ENCODE measurements at regions not wholly inside any gene's neighbourhood (a gene's known extent, or its start where the extent isn't known, plus 50 kb on each side); places are given as distances from the start of the nearest gene placed in this dataset.

DNA sequence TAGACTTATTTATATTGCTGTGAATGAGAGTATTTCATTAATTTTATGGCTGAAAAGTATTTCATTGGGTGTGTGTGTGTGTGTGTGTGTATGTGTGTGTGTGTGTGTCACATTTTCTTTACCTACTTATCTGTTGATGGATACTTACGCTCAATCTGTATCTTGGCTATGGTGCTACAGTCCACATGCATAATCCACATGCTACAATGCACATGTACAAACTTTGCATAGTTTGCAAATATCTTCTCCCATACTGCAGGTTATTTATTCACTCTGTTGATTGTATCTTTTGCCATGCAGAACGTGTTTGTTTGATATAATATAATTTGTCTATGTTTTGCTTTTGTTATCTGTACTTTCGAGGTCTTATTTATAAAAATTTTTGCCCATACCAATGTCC is 167.8 kb downstream of the RAB28 start:
- TF ChIP-seq, protein P1, sequence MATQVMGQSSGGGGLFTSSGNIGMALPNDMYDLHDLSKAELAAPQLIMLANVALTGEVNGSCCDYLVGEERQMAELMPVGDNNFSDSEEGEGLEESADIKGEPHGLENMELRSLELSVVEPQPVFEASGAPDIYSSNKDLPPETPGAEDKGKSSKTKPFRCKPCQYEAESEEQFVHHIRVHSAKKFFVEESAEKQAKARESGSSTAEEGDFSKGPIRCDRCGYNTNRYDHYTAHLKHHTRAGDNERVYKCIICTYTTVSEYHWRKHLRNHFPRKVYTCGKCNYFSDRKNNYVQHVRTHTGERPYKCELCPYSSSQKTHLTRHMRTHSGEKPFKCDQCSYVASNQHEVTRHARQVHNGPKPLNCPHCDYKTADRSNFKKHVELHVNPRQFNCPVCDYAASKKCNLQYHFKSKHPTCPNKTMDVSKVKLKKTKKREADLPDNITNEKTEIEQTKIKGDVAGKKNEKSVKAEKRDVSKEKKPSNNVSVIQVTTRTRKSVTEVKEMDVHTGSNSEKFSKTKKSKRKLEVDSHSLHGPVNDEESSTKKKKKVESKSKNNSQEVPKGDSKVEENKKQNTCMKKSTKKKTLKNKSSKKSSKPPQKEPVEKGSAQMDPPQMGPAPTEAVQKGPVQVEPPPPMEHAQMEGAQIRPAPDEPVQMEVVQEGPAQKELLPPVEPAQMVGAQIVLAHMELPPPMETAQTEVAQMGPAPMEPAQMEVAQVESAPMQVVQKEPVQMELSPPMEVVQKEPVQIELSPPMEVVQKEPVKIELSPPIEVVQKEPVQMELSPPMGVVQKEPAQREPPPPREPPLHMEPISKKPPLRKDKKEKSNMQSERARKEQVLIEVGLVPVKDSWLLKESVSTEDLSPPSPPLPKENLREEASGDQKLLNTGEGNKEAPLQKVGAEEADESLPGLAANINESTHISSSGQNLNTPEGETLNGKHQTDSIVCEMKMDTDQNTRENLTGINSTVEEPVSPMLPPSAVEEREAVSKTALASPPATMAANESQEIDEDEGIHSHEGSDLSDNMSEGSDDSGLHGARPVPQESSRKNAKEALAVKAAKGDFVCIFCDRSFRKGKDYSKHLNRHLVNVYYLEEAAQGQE (IDR thresholded peaks at IDR 0.05; ENCODE audit: insufficient read depth in 1 of 2, low read depth in 2 of 2, low read length in 2 of 2), result no peak
- TF ChIP-seq SIN3A (IDR thresholded peaks at IDR 0.05; ENCODE audit: borderline replicate concordance, insufficient read depth, low read length) (no peak), FOXP2 (optimal IDR thresholded peaks at IDR 0.05; ENCODE audit: borderline replicate concordance, extremely low read depth, extremely low read length, insufficient read depth) (no peak), POLR2AphosphoS5 (IDR thresholded peaks at IDR 0.05; ENCODE audit: low read depth, low read length) (no peak), TAF1 (IDR thresholded peaks at IDR 0.05; ENCODE audit: borderline replicate concordance, insufficient read depth, low read length) (no peak)

DNA sequence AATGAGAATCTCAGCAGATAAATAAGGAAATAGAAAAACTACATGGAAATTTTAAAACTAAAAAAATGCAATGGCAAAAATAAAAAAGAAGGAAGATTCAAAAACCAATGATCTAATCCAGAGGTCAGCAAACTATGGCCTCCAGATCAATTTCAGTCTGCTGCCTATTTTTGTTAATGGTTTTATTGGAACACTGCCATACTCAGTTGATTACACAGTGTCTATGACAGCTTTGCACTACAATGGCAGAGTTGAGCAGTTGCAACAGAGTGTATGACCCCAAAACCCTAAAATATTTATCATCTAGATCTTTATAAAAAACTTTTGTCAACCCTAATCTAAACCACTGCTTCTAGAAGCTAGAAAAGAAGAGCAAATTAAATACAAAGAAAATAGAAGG is 170.3 kb downstream of the RAB28 start:
- TF ChIP-seq POLR2AphosphoS5 (IDR thresholded peaks at IDR 0.05; ENCODE audit: low read depth, low read length), result no peak
- TF ChIP-seq, protein P1 (IDR thresholded peaks at IDR 0.05; ENCODE audit: insufficient read depth in 1 of 2, low read depth in 2 of 2, low read length in 2 of 2), result no peak
- TF ChIP-seq TAF1 (IDR thresholded peaks at IDR 0.05; ENCODE audit: borderline replicate concordance, insufficient read depth, low read length), result no peak
- no peak for TF ChIP-seq SIN3A (IDR thresholded peaks at IDR 0.05; ENCODE audit: borderline replicate concordance, insufficient read depth, low read length)
- no peak for TF ChIP-seq FOXP2 (optimal IDR thresholded peaks at IDR 0.05; ENCODE audit: borderline replicate concordance, extremely low read depth, extremely low read length, insufficient read depth)

DNA sequence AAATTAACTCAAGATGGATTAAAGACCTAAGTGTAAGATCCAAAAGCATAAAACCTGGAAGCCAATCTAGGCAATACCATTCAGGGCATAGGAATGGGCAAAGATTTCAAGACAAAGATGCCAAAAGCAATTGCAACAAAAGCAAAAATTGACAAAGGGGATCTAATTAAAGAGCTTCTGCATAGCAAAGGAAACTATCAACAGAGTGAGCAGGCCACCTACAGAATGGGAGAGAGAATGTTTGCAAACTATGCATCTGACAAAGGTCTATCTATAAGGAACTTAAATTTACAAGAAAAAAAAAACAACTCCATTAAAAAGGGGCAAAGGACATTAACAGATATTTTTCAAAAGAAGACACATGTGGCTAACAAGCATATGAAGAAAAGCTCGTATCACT is 171.9 kb downstream of the RAB28 start:
- TF ChIP-seq POLR2AphosphoS5 (IDR thresholded peaks at IDR 0.05; ENCODE audit: low read depth, low read length), result no peak
- TF ChIP-seq SIN3A (IDR thresholded peaks at IDR 0.05; ENCODE audit: borderline replicate concordance, insufficient read depth, low read length), result no peak
- no peak for TF ChIP-seq TAF1 (IDR thresholded peaks at IDR 0.05; ENCODE audit: borderline replicate concordance, insufficient read depth, low read length)
- TF ChIP-seq, protein P1 (IDR thresholded peaks at IDR 0.05; ENCODE audit: insufficient read depth in 1 of 2, low read depth in 2 of 2, low read length in 2 of 2), result no peak

DNA sequence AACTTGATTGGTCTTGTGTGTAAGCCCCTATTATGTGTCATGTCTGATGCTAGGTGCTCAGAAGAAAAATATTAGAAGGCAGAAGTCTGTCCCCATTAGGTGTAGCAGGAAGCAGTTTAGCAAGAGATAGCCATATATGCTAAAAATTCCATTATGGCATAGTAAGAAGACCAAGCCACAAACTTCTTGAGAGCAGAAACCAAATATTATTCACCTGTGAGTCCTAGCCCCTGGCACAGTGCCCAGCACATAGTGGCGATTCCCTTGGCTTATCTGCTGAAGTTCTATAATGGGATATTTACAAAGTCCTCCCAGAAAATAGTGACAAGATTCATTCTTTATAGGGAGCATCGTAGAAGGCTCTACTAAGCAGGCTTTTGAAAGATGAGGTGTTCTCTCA is 174.4 kb downstream of the RAB28 start:
- no peak for TF ChIP-seq SIN3A (IDR thresholded peaks at IDR 0.05; ENCODE audit: borderline replicate concordance, insufficient read depth, low read length)
- TF ChIP-seq TAF1 (IDR thresholded peaks at IDR 0.05; ENCODE audit: borderline replicate concordance, insufficient read depth, low read length), result no peak
- TF ChIP-seq, protein P1 (IDR thresholded peaks at IDR 0.05; ENCODE audit: insufficient read depth in 1 of 2, low read depth in 2 of 2, low read length in 2 of 2), result no peak
- TF ChIP-seq FOXP2 (optimal IDR thresholded peaks at IDR 0.05; ENCODE audit: borderline replicate concordance, extremely low read depth, extremely low read length, insufficient read depth), result no peak

DNA sequence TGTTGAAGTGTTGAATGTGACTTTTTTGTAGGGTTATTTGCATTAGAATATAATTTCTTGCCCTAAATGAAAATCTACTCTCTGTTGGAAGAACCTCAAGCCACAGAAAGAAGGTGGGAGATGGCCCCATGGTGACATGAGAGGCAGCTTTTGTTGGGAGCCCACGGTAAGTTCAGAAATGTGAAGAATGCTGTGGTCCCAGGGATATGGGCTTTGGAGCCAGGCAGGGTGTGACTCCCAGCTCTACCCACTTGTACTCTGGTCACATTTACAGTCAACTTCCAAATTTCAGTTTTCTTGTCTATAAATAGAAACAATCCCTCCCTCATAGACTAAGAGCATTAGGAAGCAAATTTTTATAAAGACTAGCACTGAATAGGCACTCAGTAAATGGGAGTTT is 177.8 kb downstream of the RAB28 start:
- TF ChIP-seq TAF1 (IDR thresholded peaks at IDR 0.05; ENCODE audit: borderline replicate concordance, insufficient read depth, low read length), result no peak
- TF ChIP-seq POLR2AphosphoS5 (IDR thresholded peaks at IDR 0.05; ENCODE audit: low read depth, low read length), result no peak
- TF ChIP-seq SIN3A (IDR thresholded peaks at IDR 0.05; ENCODE audit: borderline replicate concordance, insufficient read depth, low read length), result no peak
- TF ChIP-seq, protein P1 (IDR thresholded peaks at IDR 0.05; ENCODE audit: insufficient read depth in 1 of 2, low read depth in 2 of 2, low read length in 2 of 2), result no peak
- no peak for TF ChIP-seq FOXP2 (optimal IDR thresholded peaks at IDR 0.05; ENCODE audit: borderline replicate concordance, extremely low read depth, extremely low read length, insufficient read depth)
